Colonic mucosa (tissue), 4 donors: ENCODE measurements at regions not wholly inside any gene's neighbourhood (a gene's known extent, or its start where the extent isn't known, plus 50 kb on each side); places are given as distances from the start of the nearest gene placed in this dataset.

Experiments
- DNase-seq: peaks from one replicate; pipeline ENCODE4 v3.0.0-alpha.2; 2020
- H3K27ac ChIP-seq: fragments of 200-600 bp; one replicate; pipeline ENCODE4 v1.8.0; 2021
- H3K27me3 ChIP-seq: fragments of 200-600 bp; one replicate; pipeline ENCODE4 v1.8.0; 2021
- H3K36me3 ChIP-seq: fragments of 200-600 bp; one replicate; pipeline ENCODE4 v1.8.0; 2021
- H3K4me1 ChIP-seq: fragments of 200-600 bp; one replicate; pipeline ENCODE4 v1.8.0; 2021; ENCODE audit warnings: mild to moderate bottlenecking
- H3K4me3 ChIP-seq: fragments of 200-600 bp; one replicate; pipeline ENCODE4 v1.8.0; 2021
- H3K9ac ChIP-seq, 2 donors: one replicate each; pipeline ENCODE4 v1.7.0; 2013; ENCODE audit warnings: control low read depth in 2 of 2, low read depth in 2 of 2, low read length in 2 of 2
- H3K9me3 ChIP-seq: fragments of 200-600 bp; one replicate; pipeline ENCODE4 v1.8.0; 2021
- CTCF ChIP-seq: fragments of 200-600 bp; IDR thresholded peaks from one replicate; pipeline ENCODE4 v1.8.0; 2022; ENCODE audit warnings: antibody characterized with exemption, mild to moderate bottlenecking
- intact Hi-C: fragments of 100-400 bp; cut with DNase I; formaldehyde crosslinking; loops from one replicate; pipeline ENCODE4 v1.14.1; 2022
- donor health status: healthy.
- donor health status: DM: no; HTN: no; CAD: no.
- donor health status: DM: no; HTN: no; CAD: no.

GRCh38 chr3:10764259-10765051 lies 51.6 kb upstream of the SLC6A11 start:
- no peak for DNase-seq
- TF ChIP-seq CTCF, result no peak
- intact Hi-C loops, result loop anchor here (5.0 kb wide), 1 partner anchor 293 kb away; no protein-coding TSS in a partner anchor
- no peaks in the 10 kb centered on the region for H3K4me1 ChIP-seq
- H3K27me3 ChIP-seq, result peaks cover 2% of the 10 kb centered on the region
- no peaks in the 10 kb centered on the region for H3K36me3 ChIP-seq
- no peak overlapping the region for H3K9ac ChIP-seq
- H3K9me3 ChIP-seq, result no peaks in the 10 kb centered on the region
- no peak overlapping the region for H3K4me3 ChIP-seq
- no peak overlapping the region for H3K27ac ChIP-seq

- H3K36me3 ChIP-seq, result no peaks in the 10 kb centered on the region
- peaks cover 2% of the 10 kb centered on the region for H3K27me3 ChIP-seq
- intact Hi-C loops, result no loop called here
Observed at GRCh38 chr3:10766049-10766705, 49.9 kb upstream of the SLC6A11 start.

More at GRCh38 chr3:10766049-10766705, 49.9 kb upstream of the SLC6A11 start:
- H3K4me3 ChIP-seq, result no peak overlapping the region
- no peaks in the 10 kb centered on the region for H3K9me3 ChIP-seq
- H3K9ac ChIP-seq, result no peak overlapping the region
- no peak for TF ChIP-seq CTCF
- H3K4me1 ChIP-seq, result no peaks in the 10 kb centered on the region
- DNase-seq, result no peak
- no peak overlapping the region for H3K27ac ChIP-seq
